Fibroblast of villous mesenchyme (primary cell): ENCODE measurements at regions not wholly inside any gene's neighbourhood (a gene's known extent, or its start where the extent isn't known, plus 50 kb on each side); places are given as distances from the start of the nearest gene placed in this dataset.

Experiments
- DNase-seq: peaks from one replicate; pipeline ENCODE4 v3.0.0-alpha.2; 2010; ENCODE audit warnings: low read depth
- H3K4me3 ChIP-seq: 2 replicates; pipeline ENCODE4 v1.5.1; 2011; ENCODE audit warnings: low read depth, mild to moderate bottlenecking, low read length
- TF ChIP-seq, protein P1 (sequence below): IDR thresholded peaks from 2 replicates; pipeline ENCODE4 v1.5.1; 2012; ENCODE audit warnings: low read depth, mild to moderate bottlenecking, low read length; ENCODE audit not compliant: insufficient read depth

DNA sequence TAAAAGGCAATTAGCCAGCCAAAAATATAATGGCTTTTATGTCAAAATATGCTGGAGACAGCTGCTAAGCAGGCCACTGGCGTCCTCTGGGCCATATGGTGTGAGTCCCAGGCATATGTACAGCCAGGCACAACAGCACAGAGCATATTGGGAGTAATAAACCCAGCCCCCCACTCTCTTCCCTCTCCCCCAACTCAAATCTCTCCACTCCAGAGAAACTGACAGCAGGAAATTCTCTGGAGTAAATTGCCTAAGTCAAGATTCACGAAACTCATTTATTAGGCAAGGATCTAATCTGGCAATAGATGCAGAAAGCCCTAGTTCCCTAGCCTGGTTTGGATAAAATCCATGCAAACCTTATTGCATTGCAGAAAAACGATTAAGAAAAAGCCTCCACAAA is 147.9 kb upstream of the SEL1L start:
- TF ChIP-seq, protein P1, sequence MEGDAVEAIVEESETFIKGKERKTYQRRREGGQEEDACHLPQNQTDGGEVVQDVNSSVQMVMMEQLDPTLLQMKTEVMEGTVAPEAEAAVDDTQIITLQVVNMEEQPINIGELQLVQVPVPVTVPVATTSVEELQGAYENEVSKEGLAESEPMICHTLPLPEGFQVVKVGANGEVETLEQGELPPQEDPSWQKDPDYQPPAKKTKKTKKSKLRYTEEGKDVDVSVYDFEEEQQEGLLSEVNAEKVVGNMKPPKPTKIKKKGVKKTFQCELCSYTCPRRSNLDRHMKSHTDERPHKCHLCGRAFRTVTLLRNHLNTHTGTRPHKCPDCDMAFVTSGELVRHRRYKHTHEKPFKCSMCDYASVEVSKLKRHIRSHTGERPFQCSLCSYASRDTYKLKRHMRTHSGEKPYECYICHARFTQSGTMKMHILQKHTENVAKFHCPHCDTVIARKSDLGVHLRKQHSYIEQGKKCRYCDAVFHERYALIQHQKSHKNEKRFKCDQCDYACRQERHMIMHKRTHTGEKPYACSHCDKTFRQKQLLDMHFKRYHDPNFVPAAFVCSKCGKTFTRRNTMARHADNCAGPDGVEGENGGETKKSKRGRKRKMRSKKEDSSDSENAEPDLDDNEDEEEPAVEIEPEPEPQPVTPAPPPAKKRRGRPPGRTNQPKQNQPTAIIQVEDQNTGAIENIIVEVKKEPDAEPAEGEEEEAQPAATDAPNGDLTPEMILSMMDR, result no peak
- no peak for DNase-seq
- no peak overlapping the region for H3K4me3 ChIP-seq

DNA sequence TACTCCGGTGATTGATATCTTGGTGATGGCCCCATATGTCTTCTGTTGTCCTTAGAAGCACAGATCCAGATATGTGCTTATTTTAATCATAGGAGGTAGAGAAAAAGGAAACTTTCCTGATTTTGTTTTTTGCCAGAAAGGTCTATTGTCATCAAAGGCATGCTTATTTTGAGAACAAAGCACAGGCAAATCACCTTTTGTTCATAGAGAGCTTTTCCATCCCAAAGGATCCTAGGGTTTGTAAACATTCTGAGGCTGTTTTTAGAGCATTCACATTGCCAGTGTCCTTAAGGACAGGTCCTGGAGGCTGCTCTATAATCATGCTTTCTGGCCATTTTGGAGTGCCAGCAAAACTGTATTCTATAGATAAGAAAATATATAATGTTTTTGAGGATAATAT is 148.5 kb upstream of the SEL1L start:
- no peak for DNase-seq
- TF ChIP-seq, protein P1, result no peak
- H3K4me3 ChIP-seq, result no peak overlapping the region

DNA sequence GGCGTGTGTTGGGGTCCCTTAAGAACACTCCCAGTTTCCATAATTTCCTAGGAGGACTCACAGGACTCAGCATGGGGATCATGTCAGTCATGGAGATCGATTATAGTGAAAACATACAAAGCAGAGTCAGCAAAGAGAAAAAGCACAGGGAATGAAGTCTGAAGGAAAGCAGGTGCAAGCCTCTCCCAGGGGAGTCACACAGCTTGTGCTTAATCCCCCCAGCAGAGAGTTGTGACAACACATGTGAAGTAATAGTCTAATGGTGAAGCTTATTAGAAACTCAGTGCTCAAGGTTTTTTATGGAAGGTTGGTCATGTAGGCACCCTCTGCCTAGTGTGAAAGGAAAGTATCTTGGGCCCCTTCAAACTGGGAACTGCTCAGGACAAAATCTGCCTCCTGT is 149.0 kb upstream of the SEL1L start:
- H3K4me3 ChIP-seq, result no peak overlapping the region
- TF ChIP-seq, protein P1, result no peak
- no peak for DNase-seq

DNA sequence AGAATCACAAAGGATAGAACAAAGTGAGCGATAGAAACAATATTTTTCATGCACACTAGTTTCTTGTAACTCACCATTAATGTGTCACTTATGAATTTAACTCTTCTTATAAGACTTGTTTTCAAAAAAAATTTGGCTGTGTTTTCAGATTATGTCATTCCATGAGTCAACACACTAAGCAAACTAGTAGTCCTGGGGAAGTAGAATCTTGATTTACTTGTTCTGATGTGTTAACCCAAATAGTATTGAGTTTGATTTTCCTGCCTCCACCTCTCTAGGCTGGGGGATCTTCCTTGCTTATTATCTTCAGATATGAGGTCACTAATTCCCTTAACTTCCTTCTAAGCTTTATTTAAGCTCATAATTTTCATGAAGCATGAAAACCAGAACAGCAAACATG is 151.0 kb upstream of the SEL1L start:
- TF ChIP-seq, protein P1, result no peak
- DNase-seq, result no peak
- no peak overlapping the region for H3K4me3 ChIP-seq

DNA sequence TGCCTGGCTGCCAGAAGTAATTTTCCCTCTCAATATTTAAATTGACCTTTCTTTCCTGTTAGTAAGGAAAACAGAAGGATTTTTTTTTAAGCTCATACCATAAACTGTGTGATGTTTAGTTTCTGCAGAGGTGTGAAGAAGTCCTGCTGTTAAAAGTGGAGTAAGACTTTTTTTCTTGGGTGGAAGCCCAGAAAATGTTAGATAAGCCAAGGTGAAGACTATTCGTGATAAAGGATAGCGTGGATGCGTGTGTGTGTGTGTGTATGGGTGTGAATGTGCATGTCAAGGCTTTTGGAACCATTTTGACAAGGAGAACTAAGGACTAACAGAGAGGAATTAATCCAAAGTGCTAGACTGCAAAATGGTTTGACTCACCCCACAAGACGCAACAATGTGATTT is 152.9 kb upstream of the SEL1L start:
- DNase-seq, result no peak
- no peak overlapping the region for H3K4me3 ChIP-seq
- TF ChIP-seq, protein P1, result no peak

DNA sequence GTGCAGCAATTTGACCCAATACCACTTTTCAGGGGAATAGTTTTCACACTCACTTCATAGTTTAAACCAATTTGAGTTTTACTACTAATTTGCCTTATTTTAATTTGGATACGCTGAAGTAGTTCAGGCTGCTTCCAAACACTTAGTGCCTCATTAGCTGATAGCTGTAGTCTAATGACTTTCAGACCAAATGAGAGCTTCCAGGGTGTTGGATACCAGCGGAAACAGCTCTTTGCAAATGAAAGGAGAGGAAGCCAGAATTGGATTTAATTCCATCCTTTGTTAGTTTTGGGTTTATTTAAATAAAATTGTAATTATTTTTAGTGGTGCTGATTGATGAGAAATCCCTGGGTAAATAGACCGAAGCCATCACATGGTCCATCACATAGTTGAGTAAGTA is 158.3 kb upstream of the SEL1L start:
- no peak overlapping the region for H3K4me3 ChIP-seq
- TF ChIP-seq, protein P1, result no peak
- DNase-seq, result no peak

DNA sequence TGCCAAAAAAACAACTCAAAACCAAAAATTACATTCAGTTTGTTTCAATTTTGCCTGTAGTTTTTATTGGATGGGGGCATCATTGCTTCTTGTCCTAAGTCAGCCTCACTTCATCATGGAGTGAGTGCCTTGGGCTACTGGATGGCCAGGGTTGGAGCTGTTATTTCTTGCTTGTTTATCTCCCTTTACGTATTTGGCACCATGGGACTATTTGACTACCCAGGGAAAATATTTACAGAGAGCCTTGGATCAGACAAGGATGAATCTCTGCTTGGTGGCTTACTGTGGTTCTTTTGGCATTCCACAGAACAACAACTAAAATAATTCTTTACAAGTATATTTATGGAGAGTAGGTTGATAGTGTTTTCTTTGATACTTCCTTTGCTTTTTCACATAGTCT is 160.8 kb upstream of the SEL1L start:
- TF ChIP-seq, protein P1, result no peak
- no peak for DNase-seq
- H3K4me3 ChIP-seq, result no peak overlapping the region
